GM18870 (cell line): ENCODE measurements at regions not wholly inside any gene's neighbourhood (a gene's known extent, or its start where the extent isn't known, plus 50 kb on each side); places are given as distances from the start of the nearest gene placed in this dataset.
"Not testable (repeated sequence)": the region's sequence is repeated elsewhere in the genome, so short reads cannot be mapped to it uniquely, and the experiment has no call there.

Experiments
- ATAC-seq: cut with Tn5 transposase; IDR thresholded peaks from one replicate; pipeline ENCODE4 v1.9.1; 2021; ENCODE audit warnings: moderate library complexity; ENCODE audit not compliant: unreplicated experiment

DNA sequence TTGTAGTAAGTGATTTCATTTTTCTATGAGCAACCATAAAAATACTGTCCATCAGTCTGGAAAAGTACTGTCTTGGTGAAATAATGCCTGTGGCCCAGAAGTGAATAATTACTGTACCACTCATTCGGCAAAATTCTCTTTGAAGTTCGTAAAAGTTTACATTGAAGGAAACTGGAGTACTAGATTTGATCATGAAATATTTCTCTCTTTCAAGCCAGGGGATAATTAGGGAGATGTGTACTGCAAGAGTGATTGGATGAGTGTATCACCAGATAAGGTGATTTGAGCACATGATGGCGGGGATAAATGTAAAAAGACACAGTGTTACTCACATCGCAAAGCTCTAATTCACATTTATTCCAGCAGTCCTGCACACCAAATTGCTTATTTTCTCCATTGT lies 883.2 kb upstream of the PIK3C3 start:
- ATAC-seq: no peak

DNA sequence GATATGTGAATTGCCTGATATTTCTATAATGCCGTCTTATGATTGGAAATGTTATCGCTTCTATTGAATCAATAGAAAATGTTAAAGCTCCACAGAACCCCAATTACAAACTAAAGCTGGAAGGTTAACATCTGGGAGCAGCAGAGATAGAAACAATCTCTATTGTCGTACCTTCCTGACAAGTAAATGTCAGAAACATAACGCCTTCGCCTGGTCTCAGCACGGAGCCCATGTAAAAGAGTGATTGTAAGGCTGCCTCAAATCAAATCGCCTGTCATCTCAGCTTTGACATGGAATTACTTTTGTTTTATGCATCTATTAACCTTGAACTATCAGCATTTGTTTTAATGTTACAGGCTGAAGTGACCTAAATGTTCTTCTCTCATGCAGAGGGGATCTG lies 885.9 kb upstream of the PIK3C3 start:
- ATAC-seq: no peak

- no peak for ATAC-seq
Observed at GRCh38 chr18:41064916-41065315, 890.1 kb upstream of the PIK3C3 start.

GRCh38 chr18:41060967-41061366 lies 894.1 kb upstream of the PIK3C3 start:
- no peak for ATAC-seq

DNA sequence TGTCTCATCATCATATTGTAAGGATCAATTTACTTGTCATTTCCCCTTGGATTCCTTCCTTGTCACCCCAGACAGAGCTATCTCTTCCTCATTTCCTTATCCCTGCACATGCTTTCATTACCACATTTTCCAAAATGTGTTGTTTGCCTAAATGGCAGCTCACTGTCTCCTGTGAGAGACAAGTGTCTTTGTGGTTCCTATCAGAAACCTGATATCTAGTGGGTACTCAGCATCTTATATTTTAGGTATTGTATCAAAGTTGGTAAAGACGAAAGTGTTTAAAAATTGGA lies 896.0 kb upstream of the PIK3C3 start:
- no peak for ATAC-seq

GRCh38 chr18:41058351-41059125 lies 896.5 kb upstream of the PIK3C3 start:
- no peak for ATAC-seq

DNA sequence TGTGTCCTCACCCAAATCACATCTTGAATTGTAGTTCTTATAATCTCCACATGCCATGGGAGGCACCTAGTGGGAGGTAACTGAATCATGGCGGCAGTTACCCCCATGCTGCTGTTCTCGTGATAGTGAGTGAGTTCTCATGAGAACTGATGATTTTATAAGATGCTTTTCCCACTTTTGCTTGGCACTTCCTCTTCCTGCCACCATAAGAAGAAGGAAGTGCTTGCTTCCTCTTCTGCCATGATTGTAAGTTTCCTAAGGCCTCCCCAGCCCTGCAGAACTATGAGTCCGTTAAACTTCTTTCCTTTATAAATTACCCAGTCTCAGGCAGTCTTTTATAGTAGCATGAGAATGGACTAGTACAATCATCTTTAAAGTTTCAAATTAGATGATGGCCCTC lies 902.4 kb upstream of the PIK3C3 start:
- ATAC-seq: no peak

DNA sequence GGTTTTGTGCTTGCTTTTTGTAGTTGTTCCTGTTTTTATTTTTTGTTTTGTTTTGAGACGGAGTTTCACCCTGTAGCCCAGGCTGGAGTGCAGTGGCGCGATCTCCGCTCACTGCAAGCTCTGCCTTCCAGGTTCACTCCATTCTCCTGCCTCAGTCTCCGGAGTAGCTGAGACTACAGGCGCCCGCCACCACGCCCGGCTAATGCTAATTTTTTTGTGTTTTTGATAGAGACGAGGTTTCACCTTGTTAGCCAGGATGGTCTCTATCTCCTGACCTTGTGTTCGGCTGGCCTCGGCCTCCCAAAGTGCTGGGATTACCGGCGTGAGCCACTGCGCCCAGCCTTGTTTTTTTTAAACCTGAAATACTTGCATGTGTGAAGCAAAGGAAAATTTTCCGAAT lies 908.8 kb upstream of the PIK3C3 start:
- not testable (repeated sequence) for ATAC-seq

GRCh38 chr18:41043876-41044275 lies 911.2 kb upstream of the PIK3C3 start:
- ATAC-seq: no peak

DNA sequence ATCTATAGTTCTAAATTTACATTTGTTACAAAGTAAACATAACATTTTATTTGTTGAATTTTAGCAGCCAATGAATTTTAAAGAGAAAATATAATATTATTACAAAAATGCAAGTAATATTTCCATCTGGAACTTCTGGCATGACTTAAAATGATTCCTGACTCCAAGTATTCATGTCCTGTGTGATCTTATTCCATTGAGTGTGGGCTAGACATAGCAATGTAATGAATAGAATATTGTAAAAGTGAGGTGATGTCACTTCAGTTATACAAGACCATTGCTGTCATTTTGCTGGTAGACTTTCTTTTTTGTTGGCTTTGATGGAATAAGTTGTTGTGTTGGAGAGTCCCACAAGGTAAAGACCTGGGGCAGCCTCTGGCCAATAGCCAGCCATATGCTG lies 912.2 kb upstream of the PIK3C3 start:
- ATAC-seq: no peak

DNA sequence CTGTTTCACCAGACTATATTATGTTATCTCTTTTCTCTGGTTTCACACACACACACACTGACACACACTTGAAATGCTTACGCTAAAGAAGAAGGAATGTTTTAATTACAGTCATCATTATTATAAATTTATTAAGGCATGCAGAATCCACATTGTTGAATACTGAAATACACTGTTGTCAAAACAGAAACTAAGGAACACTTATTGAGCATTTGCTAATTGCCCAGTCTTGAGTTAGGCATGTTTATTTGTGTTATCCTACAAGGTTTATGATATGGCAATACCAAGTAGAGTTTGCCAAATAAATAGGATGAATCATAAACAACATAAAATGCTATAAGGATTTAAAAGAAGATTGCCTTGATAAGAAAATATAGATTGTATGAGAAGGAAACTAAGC lies 917.0 kb upstream of the PIK3C3 start:
- no peak for ATAC-seq

DNA sequence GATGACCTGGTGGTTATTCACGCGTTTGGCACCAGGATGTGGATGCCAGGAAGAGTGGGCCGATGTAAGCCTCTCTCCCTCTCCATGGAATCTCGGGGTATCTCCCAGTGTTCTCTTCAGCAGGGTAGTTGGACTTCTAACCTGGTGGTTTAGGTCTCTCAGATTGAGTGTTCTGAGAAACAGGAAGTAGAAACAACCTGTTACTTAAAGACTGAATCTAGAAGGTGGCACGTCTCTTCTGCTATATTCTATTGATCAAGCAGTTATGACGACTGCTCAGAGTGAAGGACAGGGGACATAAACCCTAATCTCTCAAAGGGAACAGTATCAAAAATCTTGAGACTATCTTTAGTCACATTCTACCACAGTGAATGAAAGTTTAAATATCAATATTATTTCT lies 918.7 kb upstream of the PIK3C3 start:
- ATAC-seq: no peak

GRCh38 chr18:41034413-41034812 lies 920.6 kb upstream of the PIK3C3 start:
- ATAC-seq: no peak

DNA sequence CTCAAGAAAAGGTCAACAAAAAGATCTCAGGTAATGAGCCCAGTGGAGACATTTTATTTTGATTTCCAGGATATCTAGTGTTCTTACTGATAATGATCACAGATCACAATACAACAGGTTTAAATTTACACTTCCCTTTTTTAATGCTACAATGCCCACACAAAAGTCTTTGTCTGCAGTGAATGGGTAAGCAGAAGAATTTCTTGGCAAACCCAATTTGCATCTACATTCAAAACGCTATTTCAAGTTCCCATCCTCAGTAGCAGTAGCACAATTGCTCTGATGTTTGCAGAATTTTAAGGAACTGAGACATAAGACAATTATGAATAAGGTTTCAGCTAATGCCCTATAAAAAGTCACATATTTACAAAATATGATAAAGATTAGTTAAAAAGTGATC lies 929.4 kb upstream of the PIK3C3 start:
- no peak for ATAC-seq

DNA sequence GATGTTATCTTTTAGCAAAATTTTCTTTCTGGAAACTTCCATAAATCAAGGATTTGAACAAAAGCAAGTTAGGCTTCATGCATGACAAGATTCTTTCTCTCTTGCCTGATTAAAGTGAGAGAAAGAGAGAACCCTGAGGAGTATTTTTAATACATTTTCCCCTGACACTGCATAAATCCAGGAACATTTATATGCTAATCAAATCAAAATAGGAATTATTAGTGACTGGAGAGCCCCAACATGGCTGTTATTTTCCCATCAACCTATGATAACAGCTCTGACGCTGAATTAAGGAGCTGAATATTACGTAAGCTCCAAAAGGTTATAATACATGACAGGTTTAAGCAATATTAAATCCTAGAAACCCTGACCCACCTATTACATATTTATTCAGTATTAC lies 930.2 kb upstream of the PIK3C3 start:
- ATAC-seq: no peak

- ATAC-seq: no peak
Observed at GRCh38 chr18:41022484-41022883, 932.5 kb upstream of the PIK3C3 start.

- no peak for ATAC-seq
Observed at GRCh38 chr18:41021089-41021488, 933.9 kb upstream of the PIK3C3 start.

GRCh38 chr18:41012194-41012593 lies 942.8 kb upstream of the PIK3C3 start:
- no peak for ATAC-seq

- no peak for ATAC-seq
Observed at GRCh38 chr18:41009926-41010325, 945.1 kb upstream of the PIK3C3 start.

- no peak for ATAC-seq
Observed at GRCh38 chr18:41004324-41004723, 950.7 kb upstream of the PIK3C3 start.

DNA sequence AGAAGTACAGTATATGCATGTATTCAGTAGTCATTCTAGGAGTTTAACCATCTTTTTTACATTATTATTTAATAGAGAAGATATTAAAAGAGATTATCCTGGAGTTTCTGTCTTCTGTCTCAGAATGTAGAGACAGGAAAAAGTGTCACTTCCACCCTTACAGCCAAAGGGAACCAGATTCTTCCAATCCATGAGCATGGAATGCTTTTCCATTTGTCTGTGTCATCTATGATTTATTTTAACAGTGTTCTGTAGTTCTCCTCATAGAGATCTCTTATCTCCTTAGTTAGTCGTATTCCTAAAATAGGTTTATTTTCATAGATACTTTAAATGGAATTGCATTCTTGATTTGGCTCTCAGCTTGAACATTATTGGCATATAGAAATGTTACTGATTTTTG lies 959.5 kb upstream of the PIK3C3 start:
- no peak for ATAC-seq

DNA sequence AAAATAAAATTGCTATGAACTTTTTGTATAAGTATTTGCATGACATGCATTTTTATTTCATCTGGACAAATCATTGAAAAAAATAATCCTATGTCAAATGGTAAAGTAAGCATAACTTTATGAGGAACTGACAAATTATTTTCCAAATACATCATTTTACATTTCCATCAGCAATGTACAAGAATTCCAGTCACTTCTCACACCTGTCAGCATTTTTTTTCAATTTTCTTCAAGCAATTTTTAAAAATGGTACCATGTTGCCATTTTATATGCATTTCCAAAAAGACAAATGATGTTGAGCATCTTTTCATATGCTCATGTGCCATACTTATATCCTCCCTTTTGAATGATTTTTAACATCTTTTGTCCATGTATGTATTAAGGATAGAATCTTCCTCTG lies 961.7 kb upstream of the PIK3C3 start:
- ATAC-seq: no peak

- ATAC-seq: no peak
Observed at GRCh38 chr18:40987581-40987980, 967.5 kb upstream of the PIK3C3 start.
